Activated CD4-positive, alpha-beta T cell treated with anti-CD3 and anti-CD28 coated beads for 1 hour (primary cell): ENCODE measurements at regions not wholly inside any gene's neighbourhood (a gene's known extent, or its start where the extent isn't known, plus 50 kb on each side); places are given as distances from the start of the nearest gene placed in this dataset.
"Not testable (repeated sequence)": the region's sequence is repeated elsewhere in the genome, so short reads cannot be mapped to it uniquely, and the experiment has no call there.

Source experiments
- DNase-seq: peaks from one replicate; pipeline ENCODE4 v3.0.0-alpha.2; 2020

DNA sequence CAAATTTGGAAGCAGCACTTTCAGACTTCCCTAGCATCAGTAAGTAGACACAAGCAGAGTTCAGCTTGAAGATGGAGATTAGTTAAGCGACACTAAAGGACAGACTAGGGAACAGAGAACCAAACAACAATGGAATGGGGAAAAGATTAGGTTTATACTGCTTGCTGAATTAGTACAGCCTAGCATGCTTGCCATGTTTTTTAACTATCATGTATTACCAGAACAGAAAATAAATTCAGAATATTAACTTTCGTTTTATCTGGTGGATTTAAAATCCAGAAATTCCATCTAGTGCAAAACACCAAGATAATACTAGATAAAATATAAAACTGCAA is 451.5 kb upstream of the SLC10A2 start:
- DNase-seq: no peak

- DNase-seq: no peak
Observed at GRCh38 chr13:103517066-103517767, 451.0 kb upstream of the SLC10A2 start.

- DNase-seq: no peak
Observed at GRCh38 chr13:103516015-103516795, 450.0 kb upstream of the SLC10A2 start.

- DNase-seq: no peak
Observed at GRCh38 chr13:103515410-103515809, 449.2 kb upstream of the SLC10A2 start.

GRCh38 chr13:103514619-103515018 is 448.4 kb upstream of the SLC10A2 start:
- no peak for DNase-seq

- no peak for DNase-seq
Observed at GRCh38 chr13:103514188-103514587, 448.0 kb upstream of the SLC10A2 start.

DNA sequence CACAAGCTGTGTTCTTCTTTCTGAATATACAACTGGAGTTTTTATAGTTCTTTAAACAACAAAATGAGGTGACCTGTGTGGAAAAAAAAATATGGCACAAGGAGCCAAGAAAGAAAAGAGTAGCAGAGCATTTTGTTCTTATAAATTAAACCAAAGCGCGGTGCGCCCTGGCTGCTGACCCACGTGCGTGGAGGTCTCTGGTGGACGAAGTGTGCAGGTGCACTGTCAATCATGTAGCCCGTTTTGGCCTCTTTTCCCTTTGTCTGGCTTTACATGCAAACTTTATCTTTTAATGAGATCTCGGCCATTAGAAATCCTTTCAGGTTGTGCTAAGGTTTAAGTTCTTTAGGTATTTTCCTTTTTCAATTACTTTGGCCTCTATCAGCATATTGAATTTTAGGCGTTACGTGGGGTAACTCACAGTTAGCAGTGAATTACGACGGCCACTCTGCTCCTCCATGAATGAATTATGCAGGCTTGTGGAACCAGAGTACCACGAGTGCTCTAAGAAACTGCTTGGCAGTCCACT is 443.9 kb upstream of the SLC10A2 start:
- DNase-seq: no peak

DNA sequence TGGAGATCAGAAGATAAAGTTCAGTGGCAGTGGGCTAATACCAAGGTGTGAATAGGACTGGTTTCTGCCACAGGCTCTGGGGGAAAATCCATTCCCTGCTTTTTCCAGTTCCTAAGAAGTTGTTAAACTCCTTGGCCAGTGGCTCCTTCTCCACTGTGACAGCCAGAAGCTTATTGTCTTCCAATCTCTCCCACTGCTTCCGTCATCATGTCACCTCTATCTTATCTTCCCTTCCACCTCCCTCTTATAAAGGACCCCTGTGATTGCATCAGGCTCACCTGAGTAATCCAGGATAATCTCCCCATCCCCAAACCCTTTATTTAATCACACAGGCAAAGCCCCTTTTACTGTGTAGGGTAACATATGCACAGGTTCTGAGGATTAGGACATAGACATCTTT is 431.2 kb upstream of the SLC10A2 start:
- DNase-seq: no peak

DNA sequence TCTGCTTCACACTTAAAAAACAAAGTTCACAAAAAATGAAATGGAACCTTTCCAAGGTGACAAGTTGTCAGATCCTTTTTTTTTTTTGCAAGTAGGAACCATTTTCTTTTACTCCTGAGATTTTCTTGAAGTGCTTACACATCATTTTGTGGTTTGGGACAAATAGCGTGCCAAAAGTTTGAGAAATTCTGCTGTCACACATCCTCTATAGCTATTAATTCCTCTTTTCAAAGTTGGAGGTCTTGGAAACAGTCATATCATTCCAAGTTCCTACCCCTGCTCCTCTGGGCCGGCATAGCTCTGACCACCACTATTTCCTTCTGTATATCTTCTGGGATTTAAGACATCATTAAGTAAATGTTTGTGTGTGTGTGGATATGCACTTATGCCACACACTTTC is 421.6 kb upstream of the SLC10A2 start:
- no peak for DNase-seq

- no peak for DNase-seq
Observed at GRCh38 chr13:103473081-103473480, 406.9 kb upstream of the SLC10A2 start.

DNA sequence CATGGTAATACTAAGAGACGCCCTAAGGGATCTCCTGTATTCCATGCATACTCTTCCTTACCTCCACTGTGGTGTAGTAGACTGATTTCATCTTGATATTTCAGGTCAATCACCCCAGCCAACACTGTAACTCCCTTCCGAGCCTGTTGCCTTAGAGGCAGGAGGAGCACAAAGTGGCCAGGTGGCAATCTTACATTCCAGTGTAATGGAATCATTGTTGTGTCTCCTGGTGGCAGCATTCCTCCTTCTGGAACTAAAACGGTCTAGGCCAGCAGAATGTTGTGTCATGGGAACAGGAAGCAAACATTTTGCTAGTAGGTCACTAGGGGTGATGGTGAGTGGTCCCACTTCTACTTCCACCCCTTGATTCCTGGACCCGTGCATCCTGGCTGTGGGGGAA is 405.7 kb upstream of the SLC10A2 start:
- no peak for DNase-seq

DNA sequence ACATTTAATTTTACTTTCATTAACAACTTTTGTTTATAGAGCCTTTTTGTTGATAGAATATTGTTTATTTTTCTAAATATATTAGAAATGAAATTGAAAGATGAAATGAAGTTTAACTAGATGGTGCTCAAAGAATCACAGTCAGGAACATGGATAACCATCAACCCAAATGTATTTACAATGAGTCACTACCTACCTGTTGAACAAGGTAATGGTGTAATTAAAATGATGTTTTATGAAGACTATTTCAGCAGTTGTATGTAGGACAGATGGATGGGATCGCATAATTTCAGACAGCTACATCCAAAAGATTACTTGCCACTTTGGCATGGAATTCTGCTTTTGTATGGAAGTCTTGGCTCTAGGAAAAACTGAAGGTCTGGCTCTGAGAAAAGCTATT is 403.6 kb upstream of the SLC10A2 start:
- DNase-seq: no peak

DNA sequence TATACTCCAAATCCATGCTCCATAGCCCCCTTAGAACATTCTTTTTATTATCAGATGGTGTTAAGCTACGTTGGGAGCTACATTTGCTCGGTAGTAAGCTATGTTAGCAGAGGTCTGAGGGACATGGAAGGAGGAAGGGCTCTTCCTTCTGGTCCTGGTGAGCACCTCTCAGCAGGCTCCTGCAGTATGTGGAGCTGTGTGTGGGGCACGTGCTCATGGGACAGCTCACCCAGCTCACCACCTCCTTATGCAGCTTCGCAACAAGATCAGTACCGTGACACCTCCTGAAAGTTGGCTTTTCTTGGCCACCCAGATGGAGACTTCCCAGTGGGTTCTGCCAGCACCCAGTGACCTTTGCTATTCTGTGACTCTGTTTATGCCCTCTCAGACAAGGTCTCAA is 400.5 kb upstream of the SLC10A2 start:
- DNase-seq: no peak

DNA sequence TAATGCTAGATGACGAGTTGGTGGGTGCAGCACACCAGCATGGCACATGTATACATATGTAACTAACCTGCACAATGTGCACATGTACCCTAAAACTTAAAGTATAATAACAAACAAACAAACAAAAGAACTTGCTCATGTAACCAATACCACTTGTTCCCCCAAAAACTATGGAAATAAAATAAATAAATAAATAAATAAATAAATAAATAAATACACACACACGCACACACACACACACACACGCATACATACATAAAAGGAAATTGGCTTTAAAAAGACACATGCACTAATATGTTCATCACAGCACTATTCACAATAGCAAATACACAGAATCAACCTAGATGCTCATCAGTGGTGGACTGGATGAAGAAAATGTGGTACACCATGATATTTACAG is 394.0 kb upstream of the SLC10A2 start:
- not testable (repeated sequence) for DNase-seq

- DNase-seq: not testable (repeated sequence)
Observed at GRCh38 chr13:103457050-103457449, 390.8 kb upstream of the SLC10A2 start.

DNA sequence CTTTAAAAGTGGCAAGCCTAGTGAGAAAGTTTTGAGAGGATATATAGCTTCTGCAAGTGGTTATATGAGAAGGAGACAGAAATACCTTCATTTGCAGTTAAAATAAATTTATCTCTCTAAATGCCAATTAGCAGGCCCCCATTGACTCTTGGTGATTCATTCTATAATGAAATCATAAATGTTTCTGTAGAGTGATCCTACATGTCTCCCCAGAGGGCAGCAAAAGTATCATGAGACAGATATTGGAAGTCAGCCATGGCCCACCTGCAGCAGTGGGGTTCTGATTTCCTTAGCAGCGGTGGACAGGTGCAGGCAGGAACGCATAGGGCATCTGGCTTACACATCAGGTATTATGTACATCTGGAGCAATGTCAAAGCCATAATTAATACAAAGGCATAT is 385.4 kb upstream of the SLC10A2 start:
- DNase-seq: no peak

- DNase-seq: no peak
Observed at GRCh38 chr13:103443604-103444003, 377.4 kb upstream of the SLC10A2 start.

GRCh38 chr13:103437651-103438050 is 371.4 kb upstream of the SLC10A2 start:
- no peak for DNase-seq

- DNase-seq: no peak
Observed at GRCh38 chr13:103436057-103436654, 369.9 kb upstream of the SLC10A2 start.

DNA sequence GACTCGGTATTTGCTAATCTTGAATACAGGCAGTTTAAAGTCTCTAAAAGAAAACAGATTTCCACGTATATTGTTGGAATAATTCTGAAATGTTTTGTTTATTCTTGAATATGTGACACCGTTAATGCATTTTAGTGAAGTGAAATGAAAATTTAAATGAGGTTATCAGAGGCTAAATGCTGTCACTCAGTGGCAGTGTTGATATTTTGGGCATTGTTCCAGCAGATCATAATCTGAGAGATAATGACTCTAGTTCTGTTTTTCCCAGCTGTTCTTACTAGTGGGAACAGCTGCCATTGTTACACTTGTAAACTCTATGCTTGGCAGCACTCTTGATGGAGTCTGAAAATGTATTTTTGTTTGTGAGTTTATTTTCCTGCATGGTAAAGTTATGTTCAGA is 365.6 kb upstream of the SLC10A2 start:
- no peak for DNase-seq

GRCh38 chr13:103430368-103430767 is 364.2 kb upstream of the SLC10A2 start:
- no peak for DNase-seq

DNA sequence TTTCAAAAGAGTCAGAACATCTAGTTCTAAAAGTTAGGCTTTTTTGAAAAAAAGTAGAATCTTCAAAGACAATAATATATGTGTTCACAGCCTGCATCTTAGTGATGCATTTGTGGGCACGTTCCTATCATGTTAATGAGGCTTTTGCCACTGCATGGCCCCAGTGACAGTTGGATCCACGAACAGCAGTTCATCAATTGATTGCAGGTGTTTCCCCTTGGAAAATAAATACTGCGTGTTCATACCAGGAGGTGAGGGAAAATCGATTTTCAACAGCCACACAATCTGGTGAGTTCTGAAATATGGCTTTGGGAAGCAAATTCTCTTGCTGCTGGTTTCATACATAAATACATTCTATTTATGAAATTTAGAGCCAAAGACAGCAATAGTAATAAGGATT is 343.8 kb upstream of the SLC10A2 start:
- no peak for DNase-seq

GRCh38 chr13:103406967-103407366 is 340.8 kb upstream of the SLC10A2 start:
- DNase-seq: no peak

- DNase-seq: no peak
Observed at GRCh38 chr13:103405297-103405696, 339.1 kb upstream of the SLC10A2 start.
